Stromal cell of bone marrow (primary cell): ENCODE measurements at regions not wholly inside any gene's neighbourhood (a gene's known extent, or its start where the extent isn't known, plus 50 kb on each side); places are given as distances from the start of the nearest gene placed in this dataset.

Source experiments
- DNase-seq: peaks from one replicate; pipeline ENCODE4 v3.0.0-alpha.2; 2012; ENCODE audit warnings: low read depth

GRCh38 chr9:108676355-108676754 lies 179.4 kb downstream of the ACTL7B start:
- DNase-seq: no peak

GRCh38 chr9:108675708-108676107 lies 180.1 kb downstream of the ACTL7B start:
- no peak for DNase-seq

- DNase-seq: no peak
Measured at GRCh38 chr9:108674766-108675530, 180.8 kb downstream of the ACTL7B start.

GRCh38 chr9:108673386-108673785 lies 182.4 kb downstream of the ACTL7B start:
- DNase-seq: no peak

GRCh38 chr9:108672475-108673190 lies 183.2 kb downstream of the ACTL7B start:
- DNase-seq: no peak

- DNase-seq: no peak
Measured at GRCh38 chr9:108671794-108672193, 184.0 kb downstream of the ACTL7B start.

DNA sequence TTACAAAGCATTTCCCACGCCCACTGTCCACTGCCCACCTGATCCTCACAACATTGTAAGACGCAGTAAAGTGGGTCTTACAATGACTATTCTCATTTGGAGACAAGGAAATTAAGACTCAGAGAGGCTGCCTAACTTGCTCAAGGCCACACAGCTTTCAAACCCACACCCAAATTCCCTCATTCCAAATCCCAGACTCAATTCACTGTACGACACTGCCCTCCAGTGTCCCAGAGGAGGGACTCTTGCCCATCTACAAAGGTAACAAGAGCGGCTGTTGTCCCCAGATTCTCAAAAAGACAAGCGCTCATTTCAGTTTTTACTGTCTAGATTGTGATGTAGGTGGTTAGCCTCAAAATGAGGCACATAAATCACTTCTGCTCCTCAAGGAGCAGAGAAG lies 184.6 kb downstream of the ACTL7B start:
- DNase-seq: no peak

- no peak for DNase-seq
Measured at GRCh38 chr9:108668938-108669335, 186.8 kb downstream of the ACTL7B start.

GRCh38 chr9:108668191-108668937 lies 187.4 kb downstream of the ACTL7B start:
- DNase-seq: no peak

GRCh38 chr9:108666240-108666784 lies 189.5 kb downstream of the ACTL7B start:
- DNase-seq: peak; percentile 90

DNA sequence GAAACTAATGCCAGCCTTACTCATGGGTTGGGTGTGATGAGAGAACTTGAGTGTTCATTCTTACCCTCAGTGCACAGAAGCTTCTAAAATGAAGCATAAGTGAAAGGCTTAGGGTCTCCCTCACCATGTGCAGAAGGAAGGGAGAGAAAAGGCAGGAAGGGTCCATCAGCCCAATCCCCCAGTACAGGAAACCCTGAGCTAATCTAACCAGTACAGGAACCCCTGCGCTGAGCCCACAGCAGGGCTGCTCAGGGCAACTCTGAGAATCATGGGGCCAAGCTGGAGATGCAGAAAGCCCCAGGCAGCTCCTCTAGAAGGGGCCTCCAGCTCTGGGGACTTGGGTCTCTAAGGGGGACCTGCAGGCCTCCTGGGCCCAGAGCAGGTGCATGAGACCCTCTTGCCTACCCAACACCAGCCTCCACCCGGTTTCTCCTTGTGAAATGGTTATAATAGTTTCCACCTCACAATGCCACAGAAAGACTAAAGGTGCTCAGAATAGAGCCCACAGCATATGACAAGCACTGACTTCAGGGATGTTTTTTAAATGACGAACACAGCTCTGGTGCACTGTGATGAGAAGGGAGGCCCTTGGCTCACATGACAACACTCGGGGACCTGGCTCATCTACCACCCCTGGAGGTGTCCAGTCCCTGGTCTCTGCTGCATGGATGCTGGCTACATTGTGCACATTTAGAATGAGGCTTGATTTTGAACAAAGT lies 190.1 kb downstream of the ACTL7B start:
- no peak for DNase-seq

DNA sequence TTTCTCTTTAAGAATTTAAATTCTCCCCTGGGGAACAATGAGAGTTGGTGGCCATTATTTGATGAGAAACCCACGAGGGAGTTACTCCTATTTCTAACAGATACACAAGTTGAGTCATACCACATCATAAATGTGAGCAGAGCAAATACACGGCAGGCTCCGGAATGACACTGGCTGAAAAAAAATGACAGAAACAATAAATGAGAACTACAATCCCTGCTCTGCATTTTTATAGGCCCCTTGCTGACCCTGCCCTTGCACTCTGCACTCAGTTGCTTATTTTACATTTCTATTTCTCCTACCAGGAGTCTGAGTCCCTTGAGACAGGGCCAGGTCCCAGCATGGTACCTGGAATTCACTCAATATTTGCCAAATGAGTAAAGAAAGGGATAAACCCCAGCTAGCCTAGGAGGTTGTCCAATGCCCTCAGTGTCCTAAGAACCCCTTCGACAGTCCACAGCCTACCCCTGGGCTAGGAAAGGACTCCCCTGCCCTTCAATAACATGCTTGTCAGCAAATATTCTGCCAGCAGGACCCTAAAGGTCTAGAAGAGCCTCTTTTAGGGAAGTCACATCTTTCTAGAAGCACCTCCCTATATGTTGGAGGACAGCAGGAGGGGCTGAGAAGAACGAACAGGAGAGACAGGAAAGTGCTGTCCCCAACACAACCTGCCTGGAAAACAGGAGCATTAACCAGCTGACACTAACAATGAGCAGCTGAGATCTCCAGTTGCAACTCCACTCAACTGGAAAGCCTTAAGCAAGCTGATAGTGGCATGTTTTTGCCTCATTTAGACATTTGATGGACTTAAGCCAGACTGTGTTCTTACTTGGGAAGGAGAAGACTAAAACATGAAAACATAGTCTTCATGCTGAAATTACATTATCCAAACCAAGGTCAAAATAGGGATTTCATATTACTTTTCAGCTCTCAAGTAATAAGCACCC lies 191.2 kb downstream of the ACTL7B start:
- DNase-seq: no peak

DNA sequence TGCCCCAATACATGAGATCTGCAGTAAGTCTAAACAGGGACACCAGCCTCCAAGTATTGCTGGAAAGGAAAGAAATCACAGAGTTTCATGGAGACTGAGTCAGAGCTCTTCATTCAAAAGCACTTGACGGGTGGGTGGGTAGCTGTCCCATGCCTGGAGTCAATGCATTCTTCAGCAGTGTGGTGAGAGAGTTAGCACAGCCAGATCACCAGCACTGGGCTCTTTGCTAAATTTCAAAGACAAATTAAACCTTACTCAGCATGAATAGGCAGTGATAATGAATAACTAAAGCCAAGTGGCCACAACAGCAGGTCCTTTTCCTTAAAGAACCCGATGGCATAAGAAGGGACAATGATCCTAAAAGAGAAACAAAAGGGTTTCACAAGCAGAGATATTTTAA lies 192.4 kb downstream of the ACTL7B start:
- DNase-seq: no peak

- DNase-seq: no peak
Measured at GRCh38 chr9:108662956-108663355, 192.8 kb downstream of the ACTL7B start.

- no peak for DNase-seq
Measured at GRCh38 chr9:108662091-108662875, 193.5 kb downstream of the ACTL7B start.

GRCh38 chr9:108656566-108656965 lies 199.2 kb downstream of the ACTL7B start:
- DNase-seq: no peak

GRCh38 chr9:108655818-108656217 lies 200.0 kb downstream of the ACTL7B start:
- DNase-seq: no peak

DNA sequence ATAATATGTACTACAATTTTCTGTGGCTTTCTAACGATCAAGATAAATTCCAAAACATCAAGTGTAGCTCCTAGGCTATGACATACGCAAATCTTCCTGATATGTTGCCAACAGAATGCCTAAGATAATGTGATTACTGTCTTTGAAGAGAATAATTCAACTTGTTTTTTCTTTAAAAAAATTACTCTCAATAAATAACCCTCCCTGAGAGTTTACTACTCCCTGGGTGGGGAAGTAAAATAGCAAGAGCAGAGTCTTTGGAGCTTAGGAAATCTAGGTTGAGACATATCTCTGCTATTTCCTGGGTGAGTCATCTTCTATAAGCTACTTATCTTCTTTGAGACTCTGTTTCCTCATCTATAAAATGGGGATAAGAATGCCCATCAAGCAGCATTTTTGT lies 201.2 kb downstream of the ACTL7B start:
- DNase-seq: no peak

GRCh38 chr9:108652851-108653250 lies 202.9 kb downstream of the ACTL7B start:
- DNase-seq: no peak

GRCh38 chr9:108650826-108651225 lies 205.0 kb downstream of the ACTL7B start:
- DNase-seq: no peak
